Adrenal gland (tissue), 5 donors: ENCODE measurements at regions not wholly inside any gene's neighbourhood (a gene's known extent, or its start where the extent isn't known, plus 50 kb on each side); places are given as distances from the start of the nearest gene placed in this dataset.
"Not testable (repeated sequence)": the region's sequence is repeated elsewhere in the genome, so short reads cannot be mapped to it uniquely, and the experiment has no call there.

Experiments
- POLR2A ChIP-seq, 2 donors: fragments of 450-650 bp; IDR thresholded peaks; one replicate each; pipeline ENCODE4 v1.6.1; 2017; ENCODE audit warnings: antibody characterized with exemption in 2 of 2, mild to moderate bottlenecking in 2 of 2, moderate library complexity in 1 of 2
- TF ChIP-seq, protein P1 (sequence below), 6 experiments: fragments of 450-650 bp in 4 of 6; fragments of 200-600 bp in 2 of 6; sonication (generic) in 1 of 6; IDR thresholded peaks; 1 replicate in 5 of 6; 2 replicates in 1 of 6; pipeline versions ENCODE4 v1.5.1 to v1.8.0; 2016 to 2021; ENCODE audit warnings: antibody characterized with exemption in 6 of 6, mild to moderate bottlenecking in 2 of 6, moderate library complexity in 1 of 6
- donor health status: DM: no; HTN: no; CAD: no.

DNA sequence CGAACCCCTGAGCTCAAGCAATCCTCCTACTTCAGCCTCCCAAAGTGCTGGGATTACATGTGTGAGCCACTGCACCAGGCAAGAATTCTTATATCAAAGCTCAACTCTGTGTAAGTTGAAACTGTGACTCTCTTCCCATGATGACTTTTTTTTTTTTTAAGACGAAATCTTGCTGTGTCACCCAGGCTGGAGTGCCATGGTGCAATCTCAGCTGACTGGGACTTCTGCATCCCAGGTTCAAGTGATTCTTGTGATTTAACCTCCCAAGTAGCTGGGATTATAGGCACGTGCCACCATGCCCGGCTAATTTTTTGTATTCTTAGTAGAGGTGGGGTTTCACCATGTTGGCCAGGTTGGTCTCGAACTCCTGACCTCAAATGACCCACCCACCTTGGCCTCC is 51.6 kb upstream of the WAC start:
- TF ChIP-seq, protein P1, sequence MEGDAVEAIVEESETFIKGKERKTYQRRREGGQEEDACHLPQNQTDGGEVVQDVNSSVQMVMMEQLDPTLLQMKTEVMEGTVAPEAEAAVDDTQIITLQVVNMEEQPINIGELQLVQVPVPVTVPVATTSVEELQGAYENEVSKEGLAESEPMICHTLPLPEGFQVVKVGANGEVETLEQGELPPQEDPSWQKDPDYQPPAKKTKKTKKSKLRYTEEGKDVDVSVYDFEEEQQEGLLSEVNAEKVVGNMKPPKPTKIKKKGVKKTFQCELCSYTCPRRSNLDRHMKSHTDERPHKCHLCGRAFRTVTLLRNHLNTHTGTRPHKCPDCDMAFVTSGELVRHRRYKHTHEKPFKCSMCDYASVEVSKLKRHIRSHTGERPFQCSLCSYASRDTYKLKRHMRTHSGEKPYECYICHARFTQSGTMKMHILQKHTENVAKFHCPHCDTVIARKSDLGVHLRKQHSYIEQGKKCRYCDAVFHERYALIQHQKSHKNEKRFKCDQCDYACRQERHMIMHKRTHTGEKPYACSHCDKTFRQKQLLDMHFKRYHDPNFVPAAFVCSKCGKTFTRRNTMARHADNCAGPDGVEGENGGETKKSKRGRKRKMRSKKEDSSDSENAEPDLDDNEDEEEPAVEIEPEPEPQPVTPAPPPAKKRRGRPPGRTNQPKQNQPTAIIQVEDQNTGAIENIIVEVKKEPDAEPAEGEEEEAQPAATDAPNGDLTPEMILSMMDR (IDR thresholded peaks at IDR 0.05), result not testable (repeated sequence)
- TF ChIP-seq POLR2A (IDR thresholded peaks at IDR 0.05), result not testable (repeated sequence)
